NCI-H82 treated with DMSO at 0.1 percent for 48 hours (cell line): ENCODE measurements at regions not wholly inside any gene's neighbourhood (a gene's known extent, or its start where the extent isn't known, plus 50 kb on each side); places are given as distances from the start of the nearest gene placed in this dataset.

Experiments
- DNase-seq: peaks from one replicate; lab custom pipeline; 2025; ENCODE audit not compliant: unreplicated experiment; lab: John Stamatoyannopoulos, UW

DNA sequence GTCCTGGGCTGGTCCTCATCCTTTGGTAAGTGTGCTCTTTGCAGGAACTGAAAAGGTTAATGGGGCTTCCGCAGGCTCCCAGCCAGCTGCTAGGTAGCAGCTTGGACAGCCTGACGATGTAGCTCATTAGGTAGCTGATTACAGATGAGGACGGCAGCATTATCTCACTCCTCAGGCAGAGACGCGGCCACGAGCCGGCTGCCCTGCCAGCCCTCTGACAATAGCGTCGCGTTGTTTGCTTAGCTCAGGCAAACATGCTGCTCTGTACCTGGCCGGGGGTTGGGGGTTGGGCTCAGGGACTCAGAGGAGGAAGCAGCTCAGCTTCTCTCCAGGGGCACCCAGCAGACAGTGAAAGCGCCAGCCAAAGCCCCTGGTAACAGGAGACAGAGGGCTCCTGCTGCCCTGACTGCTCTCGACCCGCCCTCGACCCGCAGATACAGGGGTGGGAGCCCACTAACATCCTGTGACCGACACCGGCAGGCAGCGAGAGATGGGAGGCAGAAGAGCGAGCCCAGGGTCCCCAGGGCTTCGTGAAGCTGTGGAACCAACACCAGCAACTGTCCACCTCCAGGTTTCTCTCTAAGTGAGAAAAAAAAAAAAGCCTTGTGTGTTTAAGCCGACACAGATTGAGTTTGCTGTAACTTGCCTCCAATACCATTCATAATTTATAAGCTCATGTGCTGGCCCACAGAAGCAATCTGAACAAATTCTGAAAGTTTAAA, 53.4 kb upstream of the DLK1 start:
- DNase-seq: no peak

DNA sequence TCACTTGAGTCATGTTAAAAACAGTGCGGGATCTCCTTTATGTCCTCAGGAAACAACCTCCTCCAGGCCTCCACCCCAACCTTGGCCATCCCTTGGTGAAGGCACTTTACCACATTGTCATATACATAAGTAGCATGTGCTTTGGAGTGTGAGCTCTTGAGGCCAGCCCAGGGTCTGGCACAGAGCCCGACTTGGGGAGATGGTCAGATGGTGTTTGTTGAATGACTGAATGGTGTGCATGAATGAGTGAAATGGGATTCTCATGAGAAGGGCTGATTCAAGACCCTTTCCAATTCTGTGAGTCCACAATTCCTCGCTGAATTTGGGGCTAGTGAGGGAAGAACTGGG, 52.9 kb upstream of the DLK1 start:
- no peak for DNase-seq

DNA sequence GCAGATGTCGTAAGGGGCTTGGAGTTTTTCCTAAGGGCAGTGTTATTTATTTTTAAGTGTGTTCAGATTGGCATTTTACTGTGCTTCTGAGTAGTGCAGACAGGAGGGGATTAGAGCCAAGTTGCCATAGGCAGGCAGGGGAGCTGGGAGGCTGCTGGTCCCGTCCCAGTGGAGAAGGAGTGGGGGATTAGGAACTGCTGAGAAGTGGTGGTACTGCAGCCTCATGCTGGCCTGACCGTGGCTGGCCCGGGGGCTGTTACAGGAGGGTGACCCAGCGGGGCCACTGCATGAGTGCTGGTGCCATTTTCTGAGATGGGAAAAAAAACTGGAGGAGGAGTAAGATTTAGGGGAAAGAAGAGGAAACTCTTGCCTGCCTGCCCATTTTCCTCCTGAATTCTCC, 52.3 kb upstream of the DLK1 start:
- DNase-seq: no peak

DNA sequence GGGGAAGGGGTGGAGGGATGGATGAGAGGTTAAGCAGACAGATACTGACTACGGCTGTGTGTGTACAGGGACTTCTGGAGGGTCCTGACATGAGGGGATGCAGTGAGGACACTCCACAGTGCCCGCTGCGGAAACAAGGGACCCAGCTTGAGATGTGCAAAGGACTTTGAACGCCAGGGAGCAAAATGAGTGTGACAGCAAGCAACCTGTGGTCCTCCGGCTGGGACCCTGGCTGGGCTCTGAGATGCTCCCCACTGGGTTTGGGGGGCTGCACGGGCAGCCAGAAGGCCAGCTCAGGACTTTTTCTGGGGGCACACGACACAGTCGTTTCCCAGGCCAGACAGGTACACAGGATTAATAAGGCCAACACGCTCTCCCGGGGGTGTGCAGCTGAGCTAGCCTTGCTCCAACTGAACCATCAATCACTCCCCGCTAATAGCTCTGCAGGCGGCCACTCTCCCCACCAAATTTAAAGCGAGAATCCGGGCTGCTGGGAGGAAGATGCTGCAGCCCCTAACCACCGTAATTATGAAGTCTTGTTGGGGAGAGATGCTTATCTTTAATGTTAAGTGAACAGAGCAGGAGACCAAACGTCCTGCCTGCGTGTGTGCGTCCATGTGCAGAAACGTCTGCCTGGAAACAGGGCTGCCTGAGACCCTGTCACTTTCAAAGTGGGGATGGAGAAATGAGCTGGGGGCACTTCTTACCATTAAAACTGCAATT, 51.6 kb upstream of the DLK1 start:
- DNase-seq: no peak

GRCh38 chr14:100675699-100676684, 50.7 kb upstream of the DLK1 start:
- DNase-seq: no peak
